GM21825 (cell line): ENCODE measurements at regions not wholly inside any gene's neighbourhood (a gene's known extent, or its start where the extent isn't known, plus 50 kb on each side); places are given as distances from the start of the nearest gene placed in this dataset.
"Not testable (repeated sequence)": the region's sequence is repeated elsewhere in the genome, so short reads cannot be mapped to it uniquely, and the experiment has no call there.

Experiments used
- ATAC-seq: cut with Tn5 transposase; IDR thresholded peaks from one replicate; pipeline ENCODE4 v1.9.1; 2021; ENCODE audit warnings: mild to moderate bottlenecking, moderate library complexity; ENCODE audit not compliant: unreplicated experiment

DNA sequence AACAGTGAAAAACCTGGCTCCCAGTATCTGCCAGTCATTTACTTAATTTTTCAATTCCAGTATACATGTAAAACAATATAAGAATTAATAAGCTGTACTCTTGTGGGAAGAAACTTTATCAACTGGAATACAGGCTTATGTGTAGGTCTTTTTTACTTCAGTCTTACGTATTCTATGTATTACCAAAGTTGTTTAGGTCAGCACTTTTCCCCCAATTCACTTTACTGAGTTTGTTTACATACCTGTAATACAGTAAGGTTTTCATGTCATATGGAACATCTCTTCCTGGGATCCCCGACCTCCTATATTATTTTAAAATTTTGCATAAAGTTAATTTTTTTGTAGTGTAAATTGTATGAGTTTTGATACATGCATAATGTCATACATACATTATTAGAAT, 181.8 kb upstream of the OLFM3 start:
- no peak for ATAC-seq

DNA sequence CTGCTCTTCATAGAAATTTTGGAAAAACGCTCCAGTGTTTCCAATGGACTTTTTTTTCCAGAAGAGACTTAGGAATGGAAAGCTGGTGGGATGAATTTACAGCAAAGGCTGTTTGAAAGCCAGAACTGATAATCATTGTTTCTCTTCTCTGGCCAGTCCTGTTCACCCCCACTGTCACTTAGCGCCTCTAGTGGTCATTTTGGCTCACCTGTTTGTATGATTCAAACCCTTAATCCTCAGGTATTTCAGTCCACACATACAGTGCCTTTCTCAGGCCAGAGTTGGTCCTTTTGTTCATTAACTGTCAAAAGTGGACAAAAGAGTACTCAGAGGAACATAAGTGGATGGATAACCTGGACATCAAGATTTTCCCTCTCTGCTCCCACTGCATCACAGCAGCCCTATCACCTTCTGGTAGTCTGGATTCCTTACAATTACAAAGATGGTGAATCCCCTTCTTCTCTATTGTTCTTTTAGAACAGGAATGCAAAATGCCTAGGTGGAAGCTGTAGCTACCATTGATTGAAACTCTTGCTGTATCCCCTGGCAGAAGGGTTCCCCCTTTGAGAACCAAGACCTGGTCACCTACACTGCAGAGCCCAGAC, 177.6 kb upstream of the OLFM3 start:
- ATAC-seq: peak; percentile 74

DNA sequence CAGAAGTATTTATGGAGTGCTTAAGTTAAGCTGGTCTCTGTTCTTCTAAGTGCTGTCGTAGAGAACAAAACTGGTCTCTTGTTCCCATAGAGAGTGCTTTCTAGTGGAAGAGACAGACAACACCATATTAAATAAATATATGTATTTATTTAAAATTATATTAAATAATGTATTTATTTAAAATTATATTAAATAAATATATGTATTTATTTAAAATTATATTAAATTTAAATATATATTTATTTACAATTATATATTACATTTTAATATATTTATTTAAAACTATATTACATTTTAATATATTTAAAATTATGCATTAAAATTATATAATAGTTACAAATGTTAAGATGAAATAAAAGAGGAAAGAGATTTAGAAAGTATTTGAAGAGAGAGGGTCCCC, 175.5 kb upstream of the OLFM3 start:
- no peak for ATAC-seq

DNA sequence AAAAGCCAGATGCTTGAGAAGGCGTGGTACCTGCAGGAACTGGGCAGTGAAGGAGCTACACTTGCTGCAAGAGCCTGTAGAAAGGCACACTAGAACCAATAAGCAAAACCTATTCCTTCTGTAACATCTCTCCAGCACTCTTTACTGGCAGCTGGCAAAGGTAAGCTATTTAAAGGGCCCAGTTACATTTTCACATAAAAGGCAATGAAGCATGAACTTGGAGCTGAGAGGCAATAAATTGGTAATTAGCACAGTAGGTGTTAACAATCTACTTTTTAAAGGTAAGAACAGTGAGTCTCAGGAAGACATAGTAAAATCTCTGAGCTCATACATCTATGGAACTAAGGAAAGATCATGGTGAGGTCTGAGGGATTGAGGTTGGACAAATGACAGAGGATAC, 167.1 kb upstream of the OLFM3 start:
- no peak for ATAC-seq

DNA sequence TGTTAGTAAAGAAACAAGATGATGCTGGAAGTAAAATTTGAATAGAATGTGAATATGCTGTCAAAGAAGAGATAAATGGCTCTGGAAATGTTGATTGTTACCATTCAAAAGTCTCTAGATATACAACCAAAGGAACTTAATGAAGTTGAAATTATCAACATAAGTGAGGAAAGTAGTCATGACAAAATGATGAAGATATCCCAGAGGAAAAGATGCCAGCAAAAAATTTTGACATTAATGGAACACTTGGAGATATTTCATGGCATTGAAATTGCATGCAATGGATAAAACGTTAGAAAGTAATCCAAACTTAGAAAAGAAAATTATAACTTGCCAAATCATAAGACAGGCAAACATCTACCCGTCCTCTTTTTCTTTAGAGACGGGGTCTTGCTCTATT, 154.5 kb upstream of the OLFM3 start:
- ATAC-seq: no peak

DNA sequence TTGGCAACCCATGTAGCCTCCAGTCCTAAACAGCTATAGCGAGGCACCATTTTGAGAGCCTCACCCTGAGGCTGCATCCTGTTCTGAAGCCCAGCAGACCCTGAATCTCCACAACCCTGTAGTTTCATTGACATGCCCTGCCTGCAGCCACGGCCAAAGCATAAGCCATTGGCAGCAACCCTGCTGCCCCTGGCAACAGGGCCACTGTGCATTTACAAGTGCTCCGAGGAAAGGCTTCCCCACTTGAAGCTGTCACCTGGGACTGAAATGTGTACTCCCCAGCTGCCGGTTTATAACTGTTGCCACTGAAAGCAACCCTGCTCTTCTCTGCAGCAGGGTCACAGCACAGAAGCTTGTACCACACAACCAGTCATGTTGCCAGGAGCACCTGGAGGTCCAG, 124.2 kb upstream of the OLFM3 start:
- ATAC-seq: no peak

DNA sequence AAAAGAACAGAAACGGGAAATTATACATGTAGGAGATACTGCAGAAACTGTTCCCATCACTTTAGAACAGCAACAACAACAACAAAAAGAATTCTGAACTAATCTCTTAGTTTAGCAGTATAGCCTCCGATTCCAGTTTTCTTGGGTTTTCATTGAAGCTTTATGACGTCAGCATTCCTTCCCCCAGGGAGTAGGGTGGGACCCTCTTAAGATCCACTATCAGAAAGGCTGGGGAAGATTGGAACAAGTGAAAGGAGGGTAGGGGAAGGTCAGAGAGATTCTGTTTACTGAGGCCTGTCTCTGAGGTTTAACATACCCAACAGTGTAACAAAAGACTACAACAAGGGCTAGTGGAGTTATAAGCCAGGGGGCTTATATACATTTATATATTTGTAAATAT, 121.4 kb upstream of the OLFM3 start:
- no peak for ATAC-seq

DNA sequence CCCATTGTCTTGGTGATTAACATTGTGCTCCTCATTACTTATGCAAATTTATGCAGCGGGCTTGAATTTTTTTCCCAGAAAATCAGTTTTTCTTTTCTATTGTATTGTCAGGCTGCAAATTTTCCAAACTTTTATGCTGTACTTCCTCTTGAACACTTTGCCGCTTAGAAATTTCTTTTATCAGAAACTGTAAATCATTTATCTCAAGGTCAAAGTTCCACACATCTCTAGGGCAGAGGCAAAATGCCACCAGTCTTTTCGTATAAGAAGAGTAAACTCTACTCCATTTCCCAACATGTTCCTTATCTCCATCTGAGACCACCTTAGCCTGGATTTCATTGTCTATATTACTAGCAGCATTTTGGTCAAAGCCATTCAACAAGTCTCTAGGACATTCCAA, 113.9 kb upstream of the OLFM3 start:
- ATAC-seq: no peak

DNA sequence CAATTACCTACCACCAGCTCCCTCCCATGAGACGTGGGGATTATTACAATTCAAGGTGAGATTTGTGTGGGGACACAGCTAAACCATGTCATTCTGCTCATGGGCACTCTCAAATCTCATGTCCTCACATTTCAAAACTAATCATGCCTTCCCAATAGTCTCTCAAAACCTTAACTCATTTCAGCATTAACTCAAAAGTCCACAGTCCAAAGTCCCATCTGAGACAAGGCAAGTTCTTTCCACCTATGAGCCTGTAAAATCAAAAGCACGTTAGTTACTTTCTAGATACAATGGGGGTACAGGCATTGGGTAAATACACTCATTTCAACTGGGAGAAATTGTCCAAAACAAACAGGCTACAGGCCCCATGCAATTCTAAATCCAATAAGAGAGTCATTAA, 112.8 kb upstream of the OLFM3 start:
- ATAC-seq: not testable (repeated sequence)

DNA sequence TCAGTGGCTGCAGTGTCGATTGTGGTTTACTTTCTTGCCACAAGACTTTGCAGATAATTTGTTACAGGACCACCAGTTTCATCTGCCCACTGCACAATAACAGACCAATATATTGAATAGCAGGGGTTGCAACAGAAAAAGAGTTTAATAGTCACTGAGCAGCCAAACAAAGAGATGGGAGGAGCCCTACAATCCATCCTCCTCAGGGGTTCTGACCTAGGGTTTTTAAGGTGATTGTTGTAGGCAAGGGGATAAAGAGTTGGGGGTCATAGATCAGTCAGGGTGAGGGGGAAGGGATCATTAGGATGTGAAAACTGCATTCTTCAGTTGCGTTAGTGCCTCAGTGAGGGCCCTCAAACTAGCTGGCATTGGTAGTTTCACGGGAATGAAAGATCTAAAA, 110.7 kb upstream of the OLFM3 start:
- no peak for ATAC-seq

DNA sequence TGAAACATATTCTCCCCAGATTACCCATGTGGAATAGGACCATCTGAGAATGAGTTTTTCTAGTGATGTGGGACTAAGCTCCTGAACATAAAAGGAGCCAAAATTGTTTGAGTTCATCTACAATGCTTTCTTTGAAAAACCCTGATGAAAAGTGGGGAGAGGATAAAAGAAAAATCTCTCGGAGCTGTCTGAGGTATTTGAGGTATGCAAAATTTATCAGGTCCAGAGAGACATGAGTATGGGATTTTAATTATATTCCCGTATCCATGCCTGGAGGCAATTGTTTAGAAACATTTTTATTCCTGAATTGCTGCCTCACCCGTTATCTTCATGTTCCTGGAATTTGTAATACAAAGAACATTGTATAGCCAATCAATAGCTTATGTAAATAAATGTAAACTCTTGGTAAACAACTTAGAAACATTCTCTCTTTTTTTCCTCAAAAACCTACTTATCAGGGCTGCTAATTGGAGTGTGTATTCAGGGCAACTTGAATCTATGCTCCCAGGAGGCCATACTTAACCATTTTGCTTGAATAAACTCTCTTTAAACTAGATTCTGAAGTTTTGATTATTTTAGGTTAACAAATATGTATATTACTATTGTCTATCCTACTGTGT, 109.3 kb upstream of the OLFM3 start:
- no peak for ATAC-seq

DNA sequence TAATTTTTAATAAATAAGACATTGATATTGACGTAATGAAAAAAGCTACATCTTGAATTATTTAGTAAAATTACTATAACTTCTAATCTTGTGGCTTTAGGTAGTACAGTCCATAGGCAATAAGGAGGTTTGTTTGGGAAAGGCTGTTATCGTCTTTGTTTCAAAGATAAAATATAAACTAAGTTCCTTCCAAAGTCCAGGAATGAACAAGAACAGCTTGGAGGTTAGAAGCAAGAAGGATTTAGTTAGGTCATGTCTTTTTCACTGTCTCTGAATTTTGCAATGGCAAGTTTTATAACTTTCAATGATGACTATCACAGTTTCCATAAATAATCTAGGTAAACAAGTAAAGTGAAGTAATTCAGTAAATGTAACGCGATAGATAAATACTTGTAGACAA, 106.9 kb upstream of the OLFM3 start:
- no peak for ATAC-seq

DNA sequence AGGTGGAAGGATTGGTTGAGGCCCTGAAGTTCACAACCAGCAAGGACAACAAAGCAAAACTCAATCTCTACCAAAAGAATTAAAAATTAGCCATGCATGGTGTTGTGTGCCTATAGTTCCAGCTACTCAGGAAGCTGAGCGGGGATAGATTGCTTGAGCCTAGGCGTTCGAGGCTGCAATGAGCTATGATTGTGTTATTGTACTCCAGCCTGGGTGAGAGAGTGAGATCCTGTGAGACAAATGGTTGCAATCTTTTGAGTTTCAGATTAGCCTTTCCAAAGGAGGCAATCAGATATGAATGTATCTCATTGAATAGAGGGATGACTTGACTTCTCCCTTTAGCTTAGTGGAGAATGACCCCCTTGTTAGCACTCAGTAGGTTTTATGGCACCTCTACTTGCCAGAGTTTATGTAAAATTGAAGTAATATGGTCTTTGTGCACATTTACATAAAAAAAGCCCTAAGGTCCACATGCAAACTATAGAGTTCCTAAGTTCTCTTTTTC, 105.6 kb upstream of the OLFM3 start:
- no peak for ATAC-seq

DNA sequence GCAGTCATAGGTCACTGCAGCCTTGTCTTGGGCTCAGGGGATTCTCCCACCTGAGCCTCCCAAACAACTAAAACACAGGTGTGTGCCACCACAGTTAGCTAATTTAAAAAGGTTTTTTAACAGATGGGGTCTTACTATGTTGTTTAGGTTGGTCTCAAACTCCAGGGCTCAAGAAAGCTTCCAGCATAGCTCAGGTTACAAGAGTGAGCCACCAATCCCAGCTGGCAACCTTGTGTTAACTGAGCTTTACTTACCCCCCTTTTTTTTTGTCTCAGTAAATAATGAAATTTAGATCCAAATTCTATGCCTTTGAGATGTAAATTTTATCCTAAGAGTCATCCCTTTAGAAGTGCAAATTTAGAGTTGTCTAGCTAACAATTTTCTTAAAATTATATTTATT, 103.9 kb upstream of the OLFM3 start:
- ATAC-seq: no peak

DNA sequence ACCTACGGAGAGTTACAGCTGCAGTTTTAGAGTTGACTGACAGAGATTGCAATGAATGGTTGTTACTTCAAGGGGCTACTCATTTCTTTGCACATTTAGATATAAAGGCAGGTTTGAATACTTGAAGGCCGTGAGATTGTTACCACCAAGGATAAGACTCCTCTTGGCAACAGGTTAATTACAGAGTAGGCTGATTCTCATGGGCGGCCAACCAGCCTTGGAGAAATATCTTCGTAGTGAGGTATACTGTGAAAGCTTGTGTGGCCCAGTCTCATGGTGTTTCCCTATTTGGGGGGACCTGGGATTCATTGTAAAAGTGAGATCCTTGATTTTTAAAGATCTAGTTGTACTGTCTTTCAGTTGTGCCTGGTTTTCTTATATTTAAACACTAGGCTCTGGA, 103.2 kb upstream of the OLFM3 start:
- no peak for ATAC-seq

DNA sequence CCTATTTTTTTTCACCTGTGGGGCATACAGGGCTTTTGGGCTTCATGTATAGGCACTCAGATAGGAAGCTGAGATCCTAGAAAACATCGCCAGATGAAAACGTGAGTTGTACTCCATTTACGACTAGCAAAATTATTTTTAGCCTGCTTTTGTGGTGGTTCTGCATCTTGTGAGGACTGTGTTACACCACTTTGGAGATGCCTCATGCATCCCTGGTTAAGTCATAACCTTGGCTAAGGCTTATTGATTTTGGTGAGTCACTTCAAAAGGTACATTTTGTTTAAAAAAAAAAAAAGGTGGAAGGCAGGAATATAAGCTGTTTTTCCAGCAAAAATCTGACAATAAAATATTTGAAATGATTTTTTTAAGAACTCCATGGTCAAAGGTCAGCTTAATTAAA, 101.8 kb upstream of the OLFM3 start:
- no peak for ATAC-seq

DNA sequence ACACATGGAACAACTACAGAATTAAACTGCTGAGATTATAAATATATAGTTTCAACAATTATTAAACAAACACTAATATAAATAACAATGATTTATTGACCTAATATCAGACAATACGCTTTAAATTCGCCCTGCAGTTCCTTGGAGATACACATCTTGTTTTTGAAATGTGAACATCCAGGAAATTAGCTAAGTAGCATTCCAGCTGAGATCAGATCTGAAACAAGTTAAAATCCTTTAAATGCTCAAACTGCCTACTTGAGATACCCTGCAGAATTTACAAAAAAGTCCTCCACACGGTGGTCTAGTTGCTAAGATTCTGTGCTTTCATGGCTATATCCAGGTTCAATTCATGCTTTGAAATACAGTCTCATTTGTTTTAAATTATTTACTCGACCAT, 101.4 kb upstream of the OLFM3 start:
- no peak for ATAC-seq

DNA sequence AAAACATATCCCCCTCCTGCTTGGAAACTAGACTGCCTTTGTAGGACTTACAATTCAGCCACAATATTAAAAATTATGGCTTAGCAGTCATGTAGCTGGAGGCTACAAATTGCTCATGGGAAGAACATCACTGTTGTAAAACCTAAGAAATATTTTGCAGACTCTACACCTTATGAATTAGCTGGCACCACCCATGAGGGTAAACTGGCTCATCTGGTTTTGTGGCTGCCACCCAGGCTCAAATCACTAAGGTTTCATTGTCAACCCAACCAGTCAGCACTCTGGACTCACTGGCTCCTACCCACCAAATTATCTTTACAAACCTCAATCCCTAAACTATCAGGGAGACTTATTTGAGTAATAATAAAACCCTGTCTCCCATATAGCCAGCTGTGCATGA, 100.7 kb upstream of the OLFM3 start:
- ATAC-seq: no peak

DNA sequence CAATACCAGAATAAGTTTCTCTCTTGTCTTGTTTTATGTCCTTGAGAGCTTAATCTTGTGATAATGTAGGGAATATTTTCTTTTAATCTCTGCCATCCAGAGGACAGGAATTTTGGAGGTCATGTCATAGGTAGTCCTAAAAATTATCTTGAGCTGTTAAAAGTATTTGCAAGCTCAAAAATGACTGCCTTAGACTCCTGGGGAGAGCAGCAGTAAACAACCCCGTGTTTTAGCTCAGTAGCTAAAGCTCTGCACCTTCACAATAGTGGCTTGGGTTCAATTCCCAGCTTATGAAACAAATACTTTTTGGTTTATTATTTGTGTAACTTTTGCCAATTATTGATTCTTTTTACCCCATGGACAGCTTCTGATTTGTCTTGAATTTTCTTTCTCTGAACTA, 99.4 kb upstream of the OLFM3 start:
- no peak for ATAC-seq

DNA sequence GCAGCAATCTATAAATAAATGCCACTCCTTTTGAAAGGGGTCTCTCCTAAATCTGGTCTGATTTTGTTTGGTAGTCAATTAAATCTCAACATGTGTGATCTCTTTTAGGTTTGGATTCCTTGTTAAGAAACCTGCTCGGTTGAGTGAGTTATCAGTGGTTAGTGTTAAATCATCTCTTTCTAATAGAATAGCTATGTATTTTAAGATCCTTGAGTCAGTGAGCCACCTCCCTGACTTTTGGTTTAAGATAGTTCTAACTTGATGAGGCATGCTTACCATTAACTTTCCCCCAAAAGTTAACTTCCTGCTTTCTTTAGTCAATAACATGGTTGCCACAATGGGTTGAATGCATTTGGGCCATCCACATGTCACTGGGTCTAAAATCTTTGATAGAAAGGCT, 93.1 kb upstream of the OLFM3 start:
- no peak for ATAC-seq

DNA sequence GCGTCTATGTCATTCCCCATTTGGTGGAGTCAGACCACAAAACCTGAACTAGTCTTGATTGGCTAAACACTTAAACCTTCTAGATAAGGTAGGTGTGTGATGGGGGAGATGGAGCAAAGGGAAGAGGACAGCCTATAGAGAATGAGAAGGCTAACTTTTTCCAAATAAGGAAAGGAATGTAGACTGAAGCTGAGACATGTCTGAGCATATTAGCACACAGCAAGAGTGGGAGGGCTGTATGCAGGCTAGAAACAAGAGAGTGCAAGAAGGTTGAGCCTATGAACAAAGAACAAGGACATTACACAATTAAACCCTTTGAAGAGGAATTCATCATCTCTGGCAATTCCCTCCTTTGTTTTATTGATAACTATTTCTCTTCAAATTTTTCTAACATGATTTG, 89.2 kb upstream of the OLFM3 start:
- ATAC-seq: no peak

DNA sequence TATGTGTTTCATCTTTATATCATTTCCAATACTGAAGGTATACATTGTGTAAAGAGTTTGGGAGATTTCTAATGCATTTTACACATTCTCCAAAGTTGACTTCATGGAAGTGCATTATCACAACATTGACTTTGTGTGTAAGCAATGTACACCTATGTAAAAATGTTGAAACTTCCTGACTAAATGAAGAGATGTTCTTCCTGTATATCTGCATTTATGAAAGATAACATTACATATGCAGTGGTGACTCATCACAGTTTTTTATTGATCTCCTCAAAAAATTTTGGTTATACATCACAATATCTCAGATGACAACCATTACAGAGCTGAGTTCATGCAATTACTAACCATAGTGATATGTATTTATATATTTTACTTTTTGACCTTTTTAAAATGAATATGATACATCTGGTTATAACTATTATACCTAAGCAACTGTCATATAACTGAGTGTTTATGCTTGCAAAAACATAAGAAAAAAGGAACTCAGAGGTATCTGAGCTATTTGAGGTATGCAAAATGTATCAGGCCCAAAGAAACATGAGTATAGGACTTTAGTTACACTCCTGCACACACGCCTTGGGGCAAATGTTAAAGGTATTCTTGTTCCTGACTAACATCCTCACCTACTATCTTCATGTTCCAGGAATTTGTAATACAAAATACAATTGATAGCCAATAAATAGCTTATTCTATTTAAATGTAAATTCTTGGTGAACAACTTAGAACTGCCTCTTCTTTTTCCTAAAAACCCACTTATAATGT, 88.2 kb upstream of the OLFM3 start:
- no peak for ATAC-seq
